ENCODE measurements at regions not wholly inside any gene's neighbourhood (a gene's known extent, or its start where the extent isn't known, plus 50 kb on each side); places are given as distances from the start of the nearest gene placed in this dataset.
"Not testable (repeated sequence)": the region's sequence is repeated elsewhere in the genome, so short reads cannot be mapped to it uniquely, and the experiment has no call there.

DNA sequence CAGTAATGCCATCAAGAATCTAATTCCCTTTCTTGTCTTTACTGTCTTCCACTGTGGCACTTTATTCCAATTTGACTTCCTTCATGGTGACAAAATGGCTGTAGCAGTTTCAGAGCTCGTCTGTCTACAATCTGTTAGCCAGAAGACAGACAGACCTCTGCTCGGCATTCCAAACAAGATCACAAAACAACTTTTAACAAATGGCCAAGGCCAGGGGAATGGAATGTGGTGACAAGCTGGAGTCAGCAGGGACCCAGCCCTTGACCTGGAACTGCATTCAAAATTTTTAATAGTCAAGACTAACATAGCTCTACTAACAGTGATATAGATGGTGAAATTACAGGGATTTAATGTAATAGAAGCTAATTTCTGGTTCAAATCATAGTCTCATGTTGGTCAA lies 637.2 kb downstream of the ETS1 start:
- DNase-seq (ENCODE audit: low read depth): no peak

DNA sequence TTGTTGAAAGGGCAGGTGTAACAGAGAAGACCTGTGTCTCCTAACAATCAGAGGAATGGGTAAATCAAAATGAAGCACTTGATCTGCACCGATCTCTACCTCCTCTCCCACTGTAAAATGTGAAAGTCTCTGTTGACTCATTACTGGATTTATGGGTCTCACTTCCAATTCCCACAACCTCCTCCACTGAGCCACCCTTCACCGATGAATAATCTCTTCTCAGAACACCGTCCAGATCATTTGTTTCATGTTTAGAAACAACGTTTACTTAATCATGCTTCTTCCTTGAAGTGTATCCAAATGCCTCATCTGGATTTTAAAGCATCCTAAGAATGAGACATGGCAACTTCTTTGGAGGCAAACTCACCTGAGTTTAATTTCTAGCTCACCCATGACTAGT lies 643.6 kb downstream of the ETS1 start:
- no peak for DNase-seq (ENCODE audit: low read depth)

DNA sequence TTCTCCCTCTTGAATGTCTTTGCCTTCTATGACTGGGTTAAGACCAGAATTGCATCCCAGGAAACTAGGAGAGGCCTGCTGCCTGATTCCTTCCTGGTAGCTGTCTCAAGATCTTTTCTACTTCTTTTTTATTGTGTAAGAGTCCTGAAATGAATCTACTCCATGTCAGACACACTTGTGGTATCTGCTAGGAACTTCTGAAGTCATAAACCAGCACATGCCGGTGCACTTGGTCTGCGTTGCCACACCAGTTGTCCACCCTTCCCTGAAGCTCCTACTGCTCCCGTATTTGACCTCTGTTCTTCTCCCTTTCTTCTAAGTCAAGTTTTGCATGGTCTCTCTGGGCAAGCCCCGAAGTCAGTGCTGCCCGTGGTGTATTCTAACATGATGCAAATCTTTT lies 644.2 kb downstream of the ETS1 start:
- DNase-seq (ENCODE audit: low read depth): no peak

- not testable (repeated sequence) for DNase-seq (ENCODE audit: low read depth)
Measured at GRCh38 chr11:127941554-127941953, 645.8 kb downstream of the ETS1 start.

- no peak for DNase-seq (ENCODE audit: low read depth)
Measured at GRCh38 chr11:127939000-127939399, 648.4 kb downstream of the ETS1 start.

DNA sequence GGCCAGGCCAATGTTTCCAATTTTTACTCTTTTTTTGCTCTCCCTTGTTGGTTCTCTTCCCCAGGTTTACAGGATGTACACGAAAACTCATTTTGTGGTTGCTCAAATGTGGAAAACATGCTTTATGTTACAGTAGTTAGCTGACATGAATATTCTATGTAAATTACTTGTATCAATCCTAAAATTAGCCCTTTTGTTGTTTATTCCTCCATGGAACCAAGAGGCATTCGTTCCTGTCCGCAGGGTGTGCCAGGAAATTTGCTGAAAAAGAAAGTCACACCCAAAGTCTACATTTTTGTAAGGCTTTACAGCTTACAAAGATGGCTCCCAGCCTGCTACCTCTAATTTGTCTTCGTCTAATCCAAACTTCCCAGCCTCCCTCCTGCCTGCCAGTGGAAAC lies 652.3 kb downstream of the ETS1 start:
- no peak for DNase-seq (ENCODE audit: low read depth)

- not testable (repeated sequence) for DNase-seq (ENCODE audit: low read depth)
Measured at GRCh38 chr11:127933961-127934360, 653.4 kb downstream of the ETS1 start.

- no peak for DNase-seq (ENCODE audit: low read depth)
Measured at GRCh38 chr11:127931803-127932202, 655.6 kb downstream of the ETS1 start.

DNA sequence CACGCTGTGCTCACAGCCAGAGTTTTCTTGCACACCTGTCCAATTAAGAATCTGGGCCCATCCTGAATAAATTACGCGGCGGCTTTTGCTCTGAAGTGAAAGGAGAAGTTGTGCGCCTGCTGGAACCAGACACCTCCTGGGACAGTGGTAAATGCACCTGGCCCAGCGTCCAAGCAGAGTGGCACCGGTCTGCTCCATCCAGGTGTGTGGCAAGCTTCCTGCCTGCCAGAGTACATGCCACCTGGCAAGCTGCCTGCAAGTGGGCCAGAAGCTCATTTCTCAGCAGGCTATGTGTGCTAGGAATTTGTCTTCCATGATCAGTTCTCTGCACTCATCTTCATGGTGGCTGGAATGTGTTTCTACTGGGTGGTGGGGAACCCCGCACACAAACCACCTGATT lies 660.6 kb downstream of the ETS1 start:
- DNase-seq (ENCODE audit: low read depth): no peak

DNA sequence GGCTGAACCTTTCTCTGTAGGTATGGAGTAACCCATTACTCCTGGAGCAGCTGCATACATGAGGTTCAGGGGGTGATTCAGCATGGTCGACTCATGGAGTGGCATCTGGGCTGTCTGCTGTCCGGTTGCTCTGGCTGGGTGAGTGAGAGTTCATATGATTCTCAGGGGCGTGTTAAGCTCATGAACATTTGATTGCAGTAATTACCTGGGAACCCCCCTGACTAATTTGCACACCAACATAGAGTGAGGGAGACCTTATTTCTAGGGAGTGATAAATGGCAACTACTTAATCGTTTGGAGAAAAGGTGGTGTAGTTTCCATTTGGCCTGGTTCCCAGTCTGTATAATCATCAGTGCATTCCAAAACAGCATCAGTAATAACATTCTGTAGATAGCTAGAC lies 661.9 kb downstream of the ETS1 start:
- no peak for DNase-seq (ENCODE audit: low read depth)

DNA sequence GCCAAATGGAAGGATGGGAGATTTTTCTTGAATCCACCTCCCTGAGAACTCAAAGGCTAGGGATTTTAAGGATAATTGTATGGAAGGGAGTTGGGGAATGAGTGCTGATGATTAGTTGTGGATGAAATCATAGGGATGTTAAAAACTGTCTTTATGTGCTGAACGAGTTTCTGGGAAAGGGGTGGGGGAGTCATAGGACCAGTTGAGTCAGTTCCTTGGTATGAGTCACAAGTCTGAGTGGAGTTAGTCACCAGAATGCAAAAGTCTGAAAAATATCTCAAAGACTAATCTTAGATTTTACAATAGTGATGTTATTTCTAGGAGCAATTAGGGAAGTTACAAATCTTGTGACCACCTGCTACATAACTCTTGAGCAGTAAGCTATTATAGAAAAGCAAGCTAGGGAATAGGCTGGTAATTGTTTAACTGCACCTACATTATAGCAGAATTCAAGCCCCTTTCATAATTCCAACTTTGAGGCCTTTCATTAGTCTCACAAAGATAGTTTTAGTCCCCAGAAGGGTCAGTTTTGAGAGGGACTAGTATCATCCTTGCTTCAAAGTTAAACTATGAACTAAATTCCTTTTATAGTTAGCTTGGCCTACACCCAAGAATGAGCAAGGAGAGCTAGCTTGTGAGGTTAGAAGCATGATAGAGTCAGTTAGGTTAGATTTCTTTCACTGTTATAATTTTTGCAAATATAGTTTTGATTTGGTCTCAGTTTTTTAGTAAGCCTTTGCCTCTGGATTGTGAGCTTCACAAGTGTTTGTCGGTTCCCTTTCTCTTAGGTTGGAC lies 668.0 kb downstream of the ETS1 start:
- no peak for DNase-seq (ENCODE audit: low read depth)

DNA sequence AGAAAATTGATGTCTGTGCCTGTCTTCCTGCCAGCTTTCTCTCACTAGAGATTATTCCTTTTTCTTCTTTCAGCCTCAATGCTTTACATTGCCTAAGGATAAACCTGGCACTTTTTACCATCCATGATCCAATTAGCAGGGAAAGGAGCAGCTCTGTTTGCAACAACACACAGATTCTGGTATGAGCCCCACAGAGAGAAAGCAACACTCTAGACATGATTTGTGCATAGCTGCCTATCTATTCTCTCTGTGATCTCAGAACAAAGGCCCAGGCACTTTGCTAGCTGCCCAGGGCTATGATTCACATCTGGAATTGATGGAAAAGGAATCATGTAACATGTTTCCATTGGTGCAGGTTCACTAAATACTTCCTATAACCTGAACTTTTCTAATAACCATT lies 685.0 kb downstream of the ETS1 start:
- no peak for DNase-seq (ENCODE audit: low read depth)

DNA sequence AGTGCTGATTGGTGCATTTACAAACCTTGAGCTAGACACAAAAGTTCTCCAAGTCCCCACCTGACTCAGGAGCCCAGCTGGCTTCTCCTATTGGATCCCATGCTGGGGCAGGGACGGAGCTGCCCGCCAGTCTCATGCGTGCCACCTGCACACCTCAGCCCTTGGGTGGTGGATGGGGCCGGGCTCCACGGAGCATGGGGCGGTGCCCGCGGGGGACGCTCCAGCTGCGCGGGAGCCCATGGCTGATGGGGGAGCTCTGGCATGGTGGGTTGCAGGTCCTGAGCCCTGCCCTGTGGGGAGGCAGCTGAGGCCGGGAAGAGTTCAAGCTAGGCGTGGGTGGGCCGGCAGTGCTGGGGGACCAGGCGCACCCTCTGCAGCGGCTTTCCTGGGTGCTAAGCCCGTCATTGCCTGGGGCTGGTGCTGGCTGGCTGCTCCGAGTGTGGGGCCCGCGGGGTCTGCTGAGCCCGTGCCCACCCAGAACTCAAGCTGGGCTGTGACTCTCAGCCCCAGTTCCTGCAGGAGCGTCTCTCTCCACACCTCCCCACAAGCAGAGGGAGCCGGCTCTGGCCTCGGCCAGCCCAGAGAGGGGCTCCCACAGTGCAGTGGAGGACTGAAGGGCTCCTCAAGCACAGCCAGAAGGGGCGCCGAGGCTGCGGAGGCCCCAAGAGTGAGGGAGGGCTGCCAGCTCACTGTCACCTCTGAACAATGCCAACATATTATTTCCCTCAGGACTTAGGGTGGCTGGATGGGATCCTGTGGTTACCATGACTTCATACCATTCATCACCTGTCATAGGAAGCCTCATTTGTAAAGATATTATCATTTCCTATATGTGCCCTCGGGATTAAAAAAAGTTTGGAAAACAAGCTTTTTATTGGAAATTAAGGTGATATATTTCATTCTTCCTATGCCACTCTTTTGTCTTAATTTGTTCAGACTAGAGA lies 688.7 kb downstream of the ETS1 start:
- DNase-seq (ENCODE audit: low read depth): no peak

- no peak for DNase-seq (ENCODE audit: low read depth)
Measured at GRCh38 chr11:127895776-127896175, 691.6 kb downstream of the ETS1 start.

GRCh38 chr11:127894316-127894715 lies 693.0 kb downstream of the ETS1 start:
- DNase-seq (ENCODE audit: low read depth): no peak

GRCh38 chr11:127890030-127890615 lies 697.2 kb downstream of the ETS1 start:
- DNase-seq (ENCODE audit: low read depth): no peak

GRCh38 chr11:127888386-127888785 lies 699.0 kb downstream of the ETS1 start:
- DNase-seq (ENCODE audit: low read depth): no peak

DNA sequence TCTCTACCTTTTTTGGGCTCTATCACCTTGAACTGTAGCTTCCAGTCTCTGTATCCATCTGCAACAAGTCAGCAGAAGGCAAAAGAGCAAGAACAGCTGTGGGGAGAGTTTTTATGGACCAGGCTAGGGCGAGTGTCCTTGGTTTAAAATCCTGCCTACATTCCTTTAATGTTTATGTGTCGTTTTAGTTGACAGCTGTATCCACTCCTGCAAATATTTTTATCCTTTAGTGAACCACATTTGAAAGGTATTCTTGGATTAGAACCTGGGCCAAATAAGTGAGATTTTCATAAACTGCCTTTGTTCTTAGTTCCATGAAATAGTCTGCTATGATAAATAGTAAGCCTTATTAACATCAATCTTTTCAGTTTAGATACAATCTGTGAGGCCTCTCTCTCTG lies 712.2 kb downstream of the ETS1 start:
- DNase-seq (ENCODE audit: low read depth): no peak

DNA sequence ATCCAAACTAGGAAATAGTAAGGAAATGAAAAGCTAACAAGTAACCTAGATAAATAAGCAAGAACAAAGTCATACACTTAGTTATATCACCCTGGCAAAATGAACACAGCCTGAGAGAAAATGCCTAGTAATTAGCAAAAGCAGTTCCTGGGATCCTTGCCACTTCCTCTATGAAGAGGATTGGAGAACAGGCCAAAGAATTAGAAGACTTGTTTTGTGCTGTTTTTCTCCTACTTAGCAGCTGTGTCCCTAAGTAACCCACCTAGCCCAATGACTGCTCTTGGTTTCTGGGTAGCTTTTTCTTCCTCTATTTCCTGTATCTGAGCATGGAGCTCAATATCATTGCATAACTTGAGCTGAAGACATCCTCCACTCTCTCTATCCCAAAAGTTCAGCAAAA lies 713.9 kb downstream of the ETS1 start:
- no peak for DNase-seq (ENCODE audit: low read depth)

DNA sequence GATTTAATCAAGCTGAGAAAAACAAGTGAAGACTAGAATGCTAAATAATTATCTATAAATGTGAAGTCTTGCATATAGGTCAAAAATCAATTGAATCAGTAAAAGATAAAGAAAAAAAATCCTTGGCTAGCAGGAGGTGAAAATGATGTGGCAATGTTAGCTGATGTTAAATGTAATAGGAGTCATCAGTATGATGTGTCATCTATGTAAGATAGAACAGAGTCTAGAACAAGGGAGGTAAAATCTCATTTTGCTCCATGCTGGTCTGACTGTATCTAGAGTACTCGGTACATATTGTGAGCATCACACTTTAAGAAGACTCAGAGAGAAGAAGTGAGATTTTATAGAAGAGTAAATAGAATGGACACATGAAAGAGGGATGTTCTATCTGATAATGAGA lies 721.2 kb downstream of the ETS1 start:
- no peak for DNase-seq (ENCODE audit: low read depth)

GRCh38 chr11:127864861-127865260 lies 722.5 kb downstream of the ETS1 start:
- no peak for DNase-seq (ENCODE audit: low read depth)

- DNase-seq (ENCODE audit: low read depth): no peak
Measured at GRCh38 chr11:127862406-127862805, 725.0 kb downstream of the ETS1 start.

DNA sequence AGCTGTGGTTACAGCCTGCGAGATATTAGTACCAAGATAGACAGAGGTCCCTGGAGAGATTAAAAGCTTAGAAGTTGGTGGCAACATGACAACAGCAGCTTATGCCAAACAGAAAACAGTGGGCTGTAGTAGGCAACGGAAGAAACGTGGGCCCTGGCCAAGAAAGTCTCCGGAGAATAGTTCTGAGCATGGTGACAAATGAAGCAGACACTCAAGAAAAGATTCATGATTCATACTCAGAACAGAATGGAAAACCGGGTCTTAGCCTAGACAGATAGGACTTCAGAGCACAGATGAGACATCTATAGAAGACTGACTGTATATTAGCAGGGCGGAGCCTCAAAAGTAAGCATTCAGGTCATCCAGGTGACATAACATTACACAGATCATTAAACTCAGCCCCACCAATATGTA lies 727.4 kb downstream of the ETS1 start:
- no peak for DNase-seq (ENCODE audit: low read depth)

Measured in stimulated activated CD4-positive, alpha-beta T cell treated with anti-CD3 and anti-CD28 coated beads, Interleukin-2, amount 100 ng/mL, for 4 hours (primary cell).